ENCODE measurements at regions not wholly inside any gene's neighbourhood (a gene's known extent, or its start where the extent isn't known, plus 50 kb on each side); places are given as distances from the start of the nearest gene placed in this dataset.

DNA sequence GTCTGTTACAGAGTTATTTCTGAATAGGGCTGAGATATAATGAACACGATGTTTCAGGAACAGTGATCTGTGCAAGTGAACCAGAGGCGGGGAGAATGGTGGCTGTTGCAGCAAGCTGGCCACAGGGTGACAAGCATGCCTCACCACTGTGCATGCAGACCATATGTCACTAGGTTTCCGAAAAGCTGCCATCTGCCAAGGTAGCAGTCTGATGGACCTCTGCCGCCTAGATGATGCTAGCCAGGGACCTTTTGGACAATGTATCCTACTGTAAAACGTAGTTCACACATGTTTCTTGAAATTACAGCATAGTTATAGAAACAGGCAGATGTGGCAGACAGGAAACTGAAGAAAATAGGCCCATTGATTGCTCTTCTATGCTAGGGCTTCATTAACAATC lies 204.2 kb upstream of the RRP15 start:
- TF ChIP-seq, protein P1, sequence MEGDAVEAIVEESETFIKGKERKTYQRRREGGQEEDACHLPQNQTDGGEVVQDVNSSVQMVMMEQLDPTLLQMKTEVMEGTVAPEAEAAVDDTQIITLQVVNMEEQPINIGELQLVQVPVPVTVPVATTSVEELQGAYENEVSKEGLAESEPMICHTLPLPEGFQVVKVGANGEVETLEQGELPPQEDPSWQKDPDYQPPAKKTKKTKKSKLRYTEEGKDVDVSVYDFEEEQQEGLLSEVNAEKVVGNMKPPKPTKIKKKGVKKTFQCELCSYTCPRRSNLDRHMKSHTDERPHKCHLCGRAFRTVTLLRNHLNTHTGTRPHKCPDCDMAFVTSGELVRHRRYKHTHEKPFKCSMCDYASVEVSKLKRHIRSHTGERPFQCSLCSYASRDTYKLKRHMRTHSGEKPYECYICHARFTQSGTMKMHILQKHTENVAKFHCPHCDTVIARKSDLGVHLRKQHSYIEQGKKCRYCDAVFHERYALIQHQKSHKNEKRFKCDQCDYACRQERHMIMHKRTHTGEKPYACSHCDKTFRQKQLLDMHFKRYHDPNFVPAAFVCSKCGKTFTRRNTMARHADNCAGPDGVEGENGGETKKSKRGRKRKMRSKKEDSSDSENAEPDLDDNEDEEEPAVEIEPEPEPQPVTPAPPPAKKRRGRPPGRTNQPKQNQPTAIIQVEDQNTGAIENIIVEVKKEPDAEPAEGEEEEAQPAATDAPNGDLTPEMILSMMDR (IDR thresholded peaks at IDR 0.05; ENCODE audit: low read depth, low read length, missing input control): no peak
- no peak for TF ChIP-seq GABPA (IDR thresholded peaks at IDR 0.05 in 1 of 2, conservative IDR thresholded peaks at IDR 0.05 in 1 of 2)
- TF ChIP-seq REST (IDR thresholded peaks at IDR 0.05): no peak
- TF ChIP-seq JUND (IDR thresholded peaks at IDR 0.05): no peak
- no peak for TF ChIP-seq SP1 (IDR thresholded peaks at IDR 0.05)

Measured in liver (tissue), 3 donors.